H9 (cell line): ENCODE measurements at regions not wholly inside any gene's neighbourhood (a gene's known extent, or its start where the extent isn't known, plus 50 kb on each side); places are given as distances from the start of the nearest gene placed in this dataset.

ENCODE experiments used
- DNase-seq: peaks from one replicate; pipeline ENCODE4 v3.0.0-alpha.2; 2017
- H2AFZ ChIP-seq: one replicate; pipeline ENCODE4 v1.6.1; 2013; ENCODE audit warnings: mild to moderate bottlenecking, low read length, control low read depth, moderate library complexity
- H2AK5ac ChIP-seq: 2 replicates; pipeline ENCODE4 v1.6.1; 2013; ENCODE audit warnings: low read length, control low read depth, mixed read lengths; ENCODE audit not compliant: insufficient read length
- H2BK120ac ChIP-seq: one replicate; pipeline ENCODE4 v1.6.1; 2013; ENCODE audit warnings: low read depth, mild to moderate bottlenecking, low read length, control low read depth, inconsistent platforms; ENCODE audit not compliant: poor library complexity, severe bottlenecking
- H2BK12ac ChIP-seq: 2 replicates; pipeline ENCODE4 v1.6.1; 2013; ENCODE audit warnings: low read length, control low read depth, mixed read lengths, low read depth; ENCODE audit not compliant: insufficient read length
- H2BK15ac ChIP-seq: 2 replicates; pipeline ENCODE4 v1.6.1; 2013; ENCODE audit warnings: low read depth, low read length, control low read depth
- H2BK20ac ChIP-seq: one replicate; pipeline ENCODE4 v1.6.1; 2013; ENCODE audit warnings: low read depth, mild to moderate bottlenecking, low read length, control low read depth, inconsistent platforms; ENCODE audit not compliant: poor library complexity, severe bottlenecking
- H2BK5ac ChIP-seq: 2 replicates; pipeline ENCODE4 v1.6.1; 2013; ENCODE audit warnings: low read length, control low read depth, mixed read lengths; ENCODE audit not compliant: insufficient read length
- H3K14ac ChIP-seq: 2 replicates; pipeline ENCODE4 v1.6.1; 2013; ENCODE audit warnings: low read length, control low read depth; ENCODE audit not compliant: insufficient read depth
- H3K18ac ChIP-seq: 2 replicates; pipeline ENCODE4 v1.6.1; 2013; ENCODE audit warnings: low read depth, mild to moderate bottlenecking, mixed read lengths, low read length, control low read depth; ENCODE audit not compliant: insufficient read length
- H3K23ac ChIP-seq: 2 replicates; pipeline ENCODE4 v1.6.1; 2013; ENCODE audit warnings: low read length, control low read depth, mixed read lengths, low read depth; ENCODE audit not compliant: insufficient read length
- H3K23me2 ChIP-seq: 2 replicates; pipeline ENCODE4 v1.6.1; 2013; ENCODE audit warnings: low read depth, mild to moderate bottlenecking, mixed read lengths, low read length, control low read depth; ENCODE audit not compliant: insufficient read length, poor library complexity, severe bottlenecking
- H3K27ac ChIP-seq: 2 replicates; pipeline ENCODE4 v1.5.1; 2013; ENCODE audit warnings: low read length, control low read depth, mixed read lengths, low read depth; ENCODE audit not compliant: insufficient read length
- H3K27me3 ChIP-seq: 2 replicates; pipeline ENCODE4 v1.6.1; 2013; ENCODE audit warnings: low read length, control low read depth, inconsistent platforms; ENCODE audit not compliant: insufficient read depth
- H3K4ac ChIP-seq: 2 replicates; pipeline ENCODE4 v1.6.1; 2013; ENCODE audit warnings: low read depth, mild to moderate bottlenecking, control low read depth, inconsistent platforms, low read length, moderate library complexity
- H3K4me1 ChIP-seq: 2 replicates; pipeline ENCODE4 v1.6.1; 2013; ENCODE audit warnings: low read length, control low read depth, inconsistent platforms; ENCODE audit not compliant: insufficient read depth
- H3K4me2 ChIP-seq: 2 replicates; pipeline ENCODE4 v1.6.1; 2013; ENCODE audit warnings: low read length, control low read depth, mixed read lengths; ENCODE audit not compliant: insufficient read length, insufficient read depth
- H3K56ac ChIP-seq: 2 replicates; pipeline ENCODE4 v1.6.1; 2013; ENCODE audit warnings: low read depth, mild to moderate bottlenecking, mixed read lengths, low read length, control low read depth; ENCODE audit not compliant: insufficient read length
- H3K79me1 ChIP-seq: 2 replicates; pipeline ENCODE4 v1.6.1; 2013; ENCODE audit warnings: low read depth, mild to moderate bottlenecking, moderate library complexity, low read length, control low read depth, inconsistent platforms; ENCODE audit not compliant: insufficient read depth, poor library complexity, severe bottlenecking
- H3K79me2 ChIP-seq: 2 replicates; pipeline ENCODE4 v1.6.1; 2013; ENCODE audit warnings: low read length, control low read depth, inconsistent platforms; ENCODE audit not compliant: insufficient read depth
- H3K9ac ChIP-seq: 2 replicates; pipeline ENCODE4 v1.6.1; 2013; ENCODE audit warnings: low read length, control low read depth, mixed read lengths; ENCODE audit not compliant: insufficient read length; ENCODE audit errors: extremely low read depth
- H3K9me3 ChIP-seq: one replicate; pipeline ENCODE4 v1.6.1; 2013; ENCODE audit warnings: low read depth, low read length, inconsistent platforms; ENCODE audit not compliant: control insufficient read depth
- H3T11ph ChIP-seq: one replicate; pipeline ENCODE4 v1.6.1; 2013; ENCODE audit warnings: mild to moderate bottlenecking, low read length, control low read depth, inconsistent platforms
- H4K20me1 ChIP-seq: one replicate; pipeline ENCODE4 v1.6.1; 2013; ENCODE audit not compliant: control insufficient read depth, insufficient read length, insufficient read depth
- H4K5ac ChIP-seq: 2 replicates; pipeline ENCODE4 v1.6.1; 2013; ENCODE audit warnings: low read depth, mild to moderate bottlenecking, mixed read lengths, low read length, control low read depth; ENCODE audit not compliant: insufficient read length
- H4K8ac ChIP-seq: replicated peaks from 2 replicates; pipeline ENCODE4 v1.6.1; 2013; ENCODE audit warnings: low read length, control low read depth, mixed read lengths, low read depth; ENCODE audit not compliant: insufficient read length
- H4K91ac ChIP-seq: 2 replicates; pipeline ENCODE4 v1.6.1; 2013; ENCODE audit warnings: low read depth, mild to moderate bottlenecking, moderate library complexity, mixed read lengths, low read length, control low read depth; ENCODE audit not compliant: insufficient read length
- H3K27ac Mint-ChIP-seq, 3 experiments: 2 replicates in 2 of 3; 3 replicates in 1 of 3; pipeline ENCODE4 v1.8.0; 2020 to 2021; ENCODE audit warnings: mixed read lengths in 3 of 3, mild to moderate bottlenecking in 1 of 3, moderate library complexity in 1 of 3
- H3K27me3 Mint-ChIP-seq: 2 replicates; pipeline ENCODE4 v1.8.0; 2021; ENCODE audit warnings: low read depth, mild to moderate bottlenecking, moderate library complexity, mixed read lengths
- H3K36me3 Mint-ChIP-seq, 3 experiments: 2 replicates in 2 of 3; 3 replicates in 1 of 3; pipeline ENCODE4 v1.8.0; 2020 to 2021; ENCODE audit warnings: low read depth in 3 of 3, mixed read lengths in 3 of 3; ENCODE audit not compliant: insufficient read depth in 1 of 3
- H3K4me1 Mint-ChIP-seq, 2 experiments: 2 replicates each; pipeline ENCODE4 v1.8.0; 2020; ENCODE audit warnings: mixed read lengths in 2 of 2
- H3K4me3 Mint-ChIP-seq, 2 experiments: 2 replicates in 1 of 2; 3 replicates in 1 of 2; pipeline ENCODE4 v1.8.0; 2020 to 2021; ENCODE audit warnings: mild to moderate bottlenecking in 2 of 2, mixed read lengths in 2 of 2, moderate library complexity in 1 of 2
- H3K9me3 Mint-ChIP-seq, 2 experiments: 2 replicates in 1 of 2; 3 replicates in 1 of 2; pipeline ENCODE4 v1.8.0; 2020; ENCODE audit warnings: mild to moderate bottlenecking in 2 of 2, mixed read lengths in 2 of 2, moderate library complexity in 1 of 2
- WGBS: extraction: QIAGEN DNeasy Blood & Tissue Kit; methylation state at CpG from one replicate; pipeline ENCODE4 v1.1.7; 2013; ENCODE audit warnings: missing lambda C conversion rate, low lambda C conversion rate, mixed read lengths; ENCODE audit not compliant: insufficient read length; ENCODE audit errors: extremely low coverage; 5-methylcytosine and 5-hydroxymethylcytosine counted together
- TF ChIP-seq, protein P1 (sequence below): fragments of 200-600 bp; sonication (generic); conservative IDR thresholded peaks from 3 replicates; pipeline ENCODE4 v1.8.0; 2021; ENCODE audit warnings: antibody characterized with exemption, mild to moderate bottlenecking

DNA sequence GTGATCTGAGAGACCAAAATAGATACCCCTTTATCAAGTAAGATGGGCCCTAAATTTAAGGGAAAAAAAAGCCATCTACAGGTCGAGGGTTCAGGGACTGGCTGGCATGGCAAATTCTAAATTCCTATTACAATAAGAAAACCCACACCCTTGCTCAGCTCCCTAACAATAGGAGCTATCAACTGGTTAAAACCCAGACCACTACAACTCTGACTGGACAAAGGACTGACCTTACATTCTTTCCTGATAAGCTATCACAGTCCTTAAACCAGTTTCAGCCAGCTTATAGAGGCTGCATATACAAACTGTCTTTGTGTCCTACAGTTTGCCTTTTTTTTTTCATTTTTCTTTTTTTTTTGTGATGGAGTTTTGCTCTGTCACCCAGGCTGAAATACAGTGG is 803.6 kb downstream of the NR2F1-AS1 start:
- H3K27ac Mint-ChIP-seq: no peak overlapping the region
- Histone ChIP-seq H3T11ph (no peak overlapping the region), H2BK12ac (no peak overlapping the region), H2BK15ac (no peak overlapping the region), H3K79me2 (no peaks in the 10 kb centered on the region), H2AK5ac (no peak overlapping the region), H4K91ac (no peak overlapping the region), H3K4ac (no peak overlapping the region), H3K23me2 (no peaks in the 10 kb centered on the region), H3K79me1 (no peaks in the 10 kb centered on the region), H3K4me1 (no peaks in the 10 kb centered on the region; the same call in 1 of the 2 replicates), H2AFZ (no peak overlapping the region), H3K18ac (no peak overlapping the region), H3K9ac (no peak overlapping the region), H3K4me2 (no peak overlapping the region), H2BK120ac (no peak overlapping the region), H3K27me3 (no peaks in the 10 kb centered on the region), H4K20me1 (no peaks in the 10 kb centered on the region), H3K56ac (no peak overlapping the region), H2BK5ac (no peak overlapping the region), H4K5ac (no peak overlapping the region), H3K23ac (no peak overlapping the region), H4K8ac (no peak overlapping the region), H3K27ac (no peak overlapping the region), H2BK20ac (no peak overlapping the region), H3K14ac (no peak overlapping the region), H3K9me3 (no peaks in the 10 kb centered on the region)
- WGBS: no CpG with 5 or more reads among the region's 1 CpG
- TF ChIP-seq, protein P1, sequence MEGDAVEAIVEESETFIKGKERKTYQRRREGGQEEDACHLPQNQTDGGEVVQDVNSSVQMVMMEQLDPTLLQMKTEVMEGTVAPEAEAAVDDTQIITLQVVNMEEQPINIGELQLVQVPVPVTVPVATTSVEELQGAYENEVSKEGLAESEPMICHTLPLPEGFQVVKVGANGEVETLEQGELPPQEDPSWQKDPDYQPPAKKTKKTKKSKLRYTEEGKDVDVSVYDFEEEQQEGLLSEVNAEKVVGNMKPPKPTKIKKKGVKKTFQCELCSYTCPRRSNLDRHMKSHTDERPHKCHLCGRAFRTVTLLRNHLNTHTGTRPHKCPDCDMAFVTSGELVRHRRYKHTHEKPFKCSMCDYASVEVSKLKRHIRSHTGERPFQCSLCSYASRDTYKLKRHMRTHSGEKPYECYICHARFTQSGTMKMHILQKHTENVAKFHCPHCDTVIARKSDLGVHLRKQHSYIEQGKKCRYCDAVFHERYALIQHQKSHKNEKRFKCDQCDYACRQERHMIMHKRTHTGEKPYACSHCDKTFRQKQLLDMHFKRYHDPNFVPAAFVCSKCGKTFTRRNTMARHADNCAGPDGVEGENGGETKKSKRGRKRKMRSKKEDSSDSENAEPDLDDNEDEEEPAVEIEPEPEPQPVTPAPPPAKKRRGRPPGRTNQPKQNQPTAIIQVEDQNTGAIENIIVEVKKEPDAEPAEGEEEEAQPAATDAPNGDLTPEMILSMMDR: no peak
- H3K4me3 Mint-ChIP-seq: no peak overlapping the region
- peaks cover 36 to 39% of the 10 kb centered on the region in 2 experiments for H3K4me1 Mint-ChIP-seq
- H3K36me3 Mint-ChIP-seq: no peaks in the 10 kb centered on the region
- peaks cover 3% of the 10 kb centered on the region; the same call in 1 of the 2 replicates for H3K27me3 Mint-ChIP-seq
- H3K9me3 Mint-ChIP-seq: no peaks in the 10 kb centered on the region
- no peak for DNase-seq
